Smooth muscle cell (in vitro differentiated cells): ENCODE measurements at regions not wholly inside any gene's neighbourhood (a gene's known extent, or its start where the extent isn't known, plus 50 kb on each side); places are given as distances from the start of the nearest gene placed in this dataset.

Source experiments
- DNase-seq: peaks from one replicate; lab custom pipeline; 2025; ENCODE audit not compliant: unreplicated experiment; lab: John Stamatoyannopoulos, UW
- H2AFZ ChIP-seq: fragments of 200-600 bp; sonication (generic); 2 replicates; pipeline ENCODE4 v1.6.0; 2016; ENCODE audit warnings: antibody characterized with exemption, low read depth, mild to moderate bottlenecking
- H3F3A ChIP-seq: fragments of 200-600 bp; sonication (generic); 2 replicates; pipeline ENCODE4 v1.6.0; 2017; ENCODE audit warnings: antibody characterized with exemption, low read depth
- H3K27ac ChIP-seq: fragments of 200-600 bp; sonication (generic); 2 replicates; pipeline ENCODE4 v1.5.1; 2016; ENCODE audit warnings: low read depth, mild to moderate bottlenecking
- H3K27me3 ChIP-seq: fragments of 200-600 bp; sonication (generic); 2 replicates; pipeline ENCODE4 v1.6.1; 2016; ENCODE audit warnings: low read depth, mild to moderate bottlenecking
- H3K36me3 ChIP-seq: fragments of 200-600 bp; sonication (generic); 2 replicates; pipeline ENCODE4 v1.5.1; 2016; ENCODE audit warnings: low read depth
- H3K4me1 ChIP-seq: fragments of 200-600 bp; sonication (generic); 2 replicates; pipeline ENCODE4 v1.5.1; 2016; ENCODE audit warnings: low read depth
- H3K4me2 ChIP-seq: fragments of 200-600 bp; sonication (generic); 2 replicates; pipeline ENCODE4 v1.6.0; 2016; ENCODE audit warnings: mild to moderate bottlenecking
- H3K4me3 ChIP-seq: fragments of 200-600 bp; sonication (generic); 2 replicates; pipeline ENCODE4 v1.5.1; 2016; ENCODE audit warnings: mild to moderate bottlenecking
- H3K79me2 ChIP-seq: fragments of 200-600 bp; sonication (generic); 2 replicates; pipeline ENCODE4 v1.6.0; 2016; ENCODE audit warnings: low read depth, mild to moderate bottlenecking
- H3K9ac ChIP-seq: fragments of 200-600 bp; sonication (generic); 2 replicates; pipeline ENCODE4 v1.6.0; 2016; ENCODE audit warnings: low read depth
- H3K9me3 ChIP-seq: fragments of 200-600 bp; sonication (generic); replicated peaks from 2 replicates; pipeline ENCODE4 v1.5.1; 2016; ENCODE audit warnings: low read depth
- H4K20me1 ChIP-seq: fragments of 200-600 bp; sonication (generic); 2 replicates; pipeline ENCODE4 v1.6.0; 2016; ENCODE audit warnings: low read depth
- CTCF ChIP-seq: fragments of 200-600 bp; sonication (generic); IDR thresholded peaks from 2 replicates; pipeline ENCODE4 v1.5.1; 2017; ENCODE audit warnings: borderline replicate concordance, mild to moderate bottlenecking, antibody characterized with exemption; ENCODE audit not compliant: insufficient read depth, poor library complexity, severe bottlenecking
- WGBS: methylation state at CpG from one replicate; pipeline ENCODE4 v1.1.7; 2016; ENCODE audit warnings: low lambda C conversion rate; 5-methylcytosine and 5-hydroxymethylcytosine counted together

- Histone ChIP-seq H3K4me3 (no peak overlapping the region), H3F3A (no peaks in the 10 kb centered on the region), H3K4me1 (peaks cover 4% of the 10 kb centered on the region), H3K36me3 (no peaks in the 10 kb centered on the region), H4K20me1 (no peaks in the 10 kb centered on the region), H3K9ac (no peak overlapping the region), H3K27me3 (no peaks in the 10 kb centered on the region), H3K4me2 (peak overlapping the region; percentile 66), H3K79me2 (no peaks in the 10 kb centered on the region), H2AFZ (no peak overlapping the region), H3K27ac (peak overlapping the region; percentile 49), H3K9me3 (no peaks in the 10 kb centered on the region)
- TF ChIP-seq CTCF: no peak
- no peak for DNase-seq
- 29% methylated on average over 2 of the region's 2 CpGs for WGBS
These were observed 190.2 kb upstream of the BANK1 start for GRCh38 chr4:101600287-101600686.

GRCh38 chr4:101599620-101600019 lies 190.9 kb upstream of the BANK1 start:
- no peak overlapping the region for H3K9ac ChIP-seq
- no peak for DNase-seq
- peaks cover 4% of the 10 kb centered on the region for H3K4me1 ChIP-seq
- H3K4me2 ChIP-seq: peak overlapping the region; percentile 66
- no peak for TF ChIP-seq CTCF
- no peaks in the 10 kb centered on the region for H3K79me2 ChIP-seq
- 43% methylated on average over 4 of the region's 4 CpGs for WGBS
- no peak overlapping the region for H2AFZ ChIP-seq
- no peak overlapping the region for H3K4me3 ChIP-seq
- H4K20me1 ChIP-seq: no peaks in the 10 kb centered on the region
- peak overlapping the region; percentile 49 for H3K27ac ChIP-seq
- H3K36me3 ChIP-seq: no peaks in the 10 kb centered on the region
- no peaks in the 10 kb centered on the region for H3K9me3 ChIP-seq
- no peaks in the 10 kb centered on the region for H3F3A ChIP-seq
- H3K27me3 ChIP-seq: no peaks in the 10 kb centered on the region

GRCh38 chr4:101596781-101597552 lies 193.6 kb upstream of the BANK1 start:
- peaks cover 4% of the 10 kb centered on the region for H3K4me1 ChIP-seq
- no peak overlapping the region for H3K9ac ChIP-seq
- no peak overlapping the region for H3K4me2 ChIP-seq
- TF ChIP-seq CTCF: no peak
- H4K20me1 ChIP-seq: no peaks in the 10 kb centered on the region
- no peak overlapping the region for H3K4me3 ChIP-seq
- H3K79me2 ChIP-seq: no peaks in the 10 kb centered on the region
- no peaks in the 10 kb centered on the region for H3K36me3 ChIP-seq
- H3K27ac ChIP-seq: no peak overlapping the region
- no peak for DNase-seq
- 100% methylated on average over 2 of the region's 2 CpGs for WGBS
- H2AFZ ChIP-seq: no peak overlapping the region
- H3F3A ChIP-seq: no peaks in the 10 kb centered on the region
- H3K9me3 ChIP-seq: no peaks in the 10 kb centered on the region
- no peaks in the 10 kb centered on the region for H3K27me3 ChIP-seq

- Histone ChIP-seq H4K20me1 (no peaks in the 10 kb centered on the region), H3F3A (no peaks in the 10 kb centered on the region), H3K4me2 (no peak overlapping the region), H3K79me2 (no peaks in the 10 kb centered on the region), H3K9ac (no peak overlapping the region), H3K4me1 (no peaks in the 10 kb centered on the region), H2AFZ (no peak overlapping the region), H3K36me3 (no peaks in the 10 kb centered on the region), H3K4me3 (no peak overlapping the region), H3K27ac (no peak overlapping the region), H3K27me3 (no peaks in the 10 kb centered on the region), H3K9me3 (no peaks in the 10 kb centered on the region)
- no peak for DNase-seq
- TF ChIP-seq CTCF: no peak
- 95% methylated on average over 10 of the region's 11 CpGs for WGBS
These were observed 195.9 kb upstream of the BANK1 start for GRCh38 chr4:101594588-101594987.
